ENCODE measurements at regions not wholly inside any gene's neighbourhood (a gene's known extent, or its start where the extent isn't known, plus 50 kb on each side); places are given as distances from the start of the nearest gene placed in this dataset.

- TF ChIP-seq CTCF (conservative IDR thresholded peaks at IDR 0.05; ENCODE audit: low read length) = no peak
- TF ChIP-seq EZH2phosphoT487 (IDR thresholded peaks at IDR 0.05; ENCODE audit: borderline replicate concordance, low read depth, low read length) = no peak
These were observed 139.8 kb downstream of the RPL22L1 start for GRCh38 chr3:170730071-170730812.

Data from OCI-LY7 (cell line).